ENCODE measurements at regions not wholly inside any gene's neighbourhood (a gene's known extent, or its start where the extent isn't known, plus 50 kb on each side); places are given as distances from the start of the nearest gene placed in this dataset.

GRCh38 chr18:39648616-39649015, 2083.0 kb upstream of the CELF4 start:
- Mint-ChIP-seq H3K27ac (no peak overlapping the region), H3K27me3 (ENCODE audit: insufficient read depth, low read depth, poor library complexity) (no peaks in the 10 kb centered on the region), H3K4me3 (no peak overlapping the region), H3K36me3 (ENCODE audit: low read depth) (no peaks in the 10 kb centered on the region), H3K4me1 (peaks cover 9% of the 10 kb centered on the region), H3K9me3 (no peaks in the 10 kb centered on the region; the same call in 1 of the 3 replicates)
- no peaks in the 10 kb centered on the region for H3K36me3 ChIP-seq (ENCODE audit: insufficient read depth)
- H3K9me2 ChIP-seq (ENCODE audit: insufficient read depth) = no peaks in the 10 kb centered on the region
- no peaks in the 10 kb centered on the region for H3F3A ChIP-seq (replicated peaks; ENCODE audit: low read depth)
- DNase-seq (ENCODE audit: low spot score) (no peak), ATAC-seq (no peak)
- H3K4me3 ChIP-seq = no peak overlapping the region
- no peaks in the 10 kb centered on the region for H3K79me2 ChIP-seq (replicated peaks; ENCODE audit: insufficient read depth)
- peak overlapping the region; percentile 76; the same call in 1 of the 2 replicates for H3K27ac ChIP-seq (ENCODE audit: low read depth)
- H3K4me2 ChIP-seq = no peak overlapping the region
- H4K20me1 ChIP-seq (replicated peaks; ENCODE audit: insufficient read depth) = no peaks in the 10 kb centered on the region
- TF ChIP-seq EZH2phosphoT487 (IDR thresholded peaks at IDR 0.05; ENCODE audit: unreplicated experiment) (no peak), POLR2AphosphoS5 (IDR thresholded peaks at IDR 0.05; ENCODE audit: low read depth) (no peak), NANOG (IDR thresholded peaks at IDR 0.05; ENCODE audit: borderline replicate concordance) (no peak), ZNF114 (CRISPR knock-in tag; IDR thresholded peaks at IDR 0.05) (no peak), REST (IDR thresholded peaks at IDR 0.05; ENCODE audit: unreplicated experiment) (no peak), CTCF (conservative IDR thresholded peaks at IDR 0.05; ENCODE audit: low read depth in 2 of 2) (no peak), ZNF331 (CRISPR knock-in tag; IDR thresholded peaks at IDR 0.05; ENCODE audit: low read depth) (no peak), ETS1 (IDR thresholded peaks at IDR 0.05) (no peak), CREB1 (CRISPR knock-in tag; IDR thresholded peaks at IDR 0.05; ENCODE audit: low read depth) (no peak), STAT1 (IDR thresholded peaks at IDR 0.05; ENCODE audit: unreplicated experiment) (no peak), EZH2 (IDR thresholded peaks at IDR 0.05; ENCODE audit: low read depth, unreplicated experiment) (no peak), ZNF462 (CRISPR knock-in tag; IDR thresholded peaks at IDR 0.05) (no peak), JUNB (IDR thresholded peaks at IDR 0.05; ENCODE audit: unreplicated experiment) (no peak)
- H3K27me3 ChIP-seq (ENCODE audit: insufficient read depth) = no peaks in the 10 kb centered on the region
- peaks cover 11% of the 10 kb centered on the region; the same call in 1 of the 2 replicates for H3K4me1 ChIP-seq (ENCODE audit: insufficient read depth)
- H2AFZ ChIP-seq = no peak overlapping the region

Measured in GM23338 (cell line).